ENCODE measurements at regions not wholly inside any gene's neighbourhood (a gene's known extent, or its start where the extent isn't known, plus 50 kb on each side); places are given as distances from the start of the nearest gene placed in this dataset.

GRCh38 chr4:162793571-162793970 is 373.1 kb downstream of the NAF1 start:
- H3K4me1 ChIP-seq: no peaks in the 10 kb centered on the region
- no peaks in the 10 kb centered on the region for H3K27me3 ChIP-seq
- H3K9me3 ChIP-seq: no peaks in the 10 kb centered on the region
- H3K4me3 ChIP-seq: no peak overlapping the region
- H3K27ac ChIP-seq: no peak overlapping the region
- TF ChIP-seq POLR2A (IDR thresholded peaks at IDR 0.05): no peak
- no peak for TF ChIP-seq CTCF (IDR thresholded peaks at IDR 0.05)
- intact Hi-C loops (cut with DNase I; ENCODE audit: low total_unique reads): no loop called here
- no peak for DNase-seq
- H3K36me3 ChIP-seq: no peaks in the 10 kb centered on the region

GRCh38 chr4:162793004-162793403 is 373.7 kb downstream of the NAF1 start:
- H3K9me3 ChIP-seq: no peaks in the 10 kb centered on the region
- H3K4me1 ChIP-seq: no peaks in the 10 kb centered on the region
- no peak overlapping the region for H3K27ac ChIP-seq
- TF ChIP-seq CTCF (IDR thresholded peaks at IDR 0.05): no peak
- no peak for TF ChIP-seq POLR2A (IDR thresholded peaks at IDR 0.05)
- intact Hi-C loops (cut with DNase I; ENCODE audit: low total_unique reads): no loop called here
- H3K27me3 ChIP-seq: no peaks in the 10 kb centered on the region
- H3K4me3 ChIP-seq: no peak overlapping the region
- DNase-seq: no peak
- H3K36me3 ChIP-seq: no peaks in the 10 kb centered on the region

- Histone ChIP-seq H3K27me3 (no peaks in the 10 kb centered on the region), H3K36me3 (no peaks in the 10 kb centered on the region), H3K4me3 (no peak overlapping the region), H3K27ac (no peak overlapping the region), H3K9me3 (no peaks in the 10 kb centered on the region), H3K4me1 (no peaks in the 10 kb centered on the region)
- intact Hi-C loops (cut with DNase I; ENCODE audit: low total_unique reads): no loop called here
- TF ChIP-seq POLR2A (IDR thresholded peaks at IDR 0.05) (no peak), CTCF (IDR thresholded peaks at IDR 0.05) (no peak)
- no peak for DNase-seq
Measured at GRCh38 chr4:162791226-162791625, 375.5 kb downstream of the NAF1 start.

GRCh38 chr4:162787120-162787519 is 379.6 kb downstream of the NAF1 start:
- intact Hi-C loops (cut with DNase I; ENCODE audit: low total_unique reads): no loop called here
- Histone ChIP-seq H3K27me3 (no peaks in the 10 kb centered on the region), H3K4me3 (no peak overlapping the region), H3K27ac (no peak overlapping the region), H3K4me1 (no peaks in the 10 kb centered on the region), H3K36me3 (no peaks in the 10 kb centered on the region), H3K9me3 (no peaks in the 10 kb centered on the region)
- DNase-seq: no peak
- TF ChIP-seq POLR2A (IDR thresholded peaks at IDR 0.05) (no peak), CTCF (IDR thresholded peaks at IDR 0.05) (no peak)

- Histone ChIP-seq H3K4me1 (no peaks in the 10 kb centered on the region), H3K27ac (no peak overlapping the region), H3K4me3 (no peak overlapping the region), H3K27me3 (no peaks in the 10 kb centered on the region), H3K36me3 (no peaks in the 10 kb centered on the region), H3K9me3 (no peaks in the 10 kb centered on the region)
- TF ChIP-seq POLR2A (IDR thresholded peaks at IDR 0.05): no peak
- no peak for TF ChIP-seq CTCF (IDR thresholded peaks at IDR 0.05)
- intact Hi-C loops (cut with DNase I; ENCODE audit: low total_unique reads): no loop called here
- no peak for DNase-seq
Measured at GRCh38 chr4:162782778-162783525, 383.7 kb downstream of the NAF1 start.

Measured in uterus (tissue), 3 donors.